Keratinocyte (primary cell): ENCODE measurements at regions not wholly inside any gene's neighbourhood (a gene's known extent, or its start where the extent isn't known, plus 50 kb on each side); places are given as distances from the start of the nearest gene placed in this dataset.
A peak's percentile ranks its signal among the peaks of the same experiment; 100 is the strongest.

Experiments used
- DNase-seq: peaks from one replicate; pipeline ENCODE4 v3.0.0-alpha.2; 2011; ENCODE audit warnings: low read depth, missing footprints, low spot score
- FAIRE-seq: peaks from 2 replicates; lab custom pipeline; 2011; peaks lifted over from hg19 to GRCh38; lab: Jason Lieb, UNC
- H2AFZ ChIP-seq: 2 replicates; pipeline ENCODE4 v1.6.0; 2012; ENCODE audit warnings: low read length, control low read depth, inconsistent platforms; ENCODE audit not compliant: control insufficient read depth
- H3K27ac ChIP-seq: 2 replicates; pipeline ENCODE4 v1.5.1; 2011; ENCODE audit warnings: low read length; ENCODE audit not compliant: control insufficient read depth, insufficient read depth
- H3K27me3 ChIP-seq: 3 replicates; pipeline ENCODE4 v1.6.0; 2011; ENCODE audit warnings: low read length; ENCODE audit not compliant: control insufficient read depth, insufficient read depth; ENCODE audit errors: extremely low read depth
- H3K36me3 ChIP-seq, 2 experiments: 2 replicates in 1 of 2; 3 replicates in 1 of 2; pipeline ENCODE4 v1.5.1; 2011; ENCODE audit warnings: low read length in 2 of 2, mild to moderate bottlenecking in 1 of 2; ENCODE audit not compliant: control insufficient read depth in 2 of 2, insufficient read depth in 2 of 2; ENCODE audit errors: extremely low read depth in 1 of 2
- H3K4me1 ChIP-seq: 3 replicates; pipeline ENCODE4 v1.5.1; 2011; ENCODE audit warnings: low read length; ENCODE audit not compliant: control insufficient read depth, insufficient read depth; ENCODE audit errors: extremely low read depth
- H3K4me2 ChIP-seq: 3 replicates; pipeline ENCODE4 v1.6.0; 2011; ENCODE audit warnings: low read depth, low read length; ENCODE audit not compliant: control insufficient read depth, insufficient read depth; ENCODE audit errors: extremely low read depth
- H3K4me3 ChIP-seq, 3 experiments: fragments of 200-600 bp in 1 of 3; sonication (generic) in 1 of 3; 2 replicates in 2 of 3; 3 replicates in 1 of 3; pipeline ENCODE4 v1.5.1; 2011 to 2016; ENCODE audit warnings: low read length in 3 of 3, mild to moderate bottlenecking in 3 of 3, control low read depth in 2 of 3, inconsistent platforms in 1 of 3, low read depth in 1 of 3, mixed read lengths in 1 of 3, mixed run types in 1 of 3, moderate library complexity in 1 of 3; ENCODE audit not compliant: control insufficient read depth in 2 of 3, insufficient read depth in 2 of 3; ENCODE audit errors: extremely low read depth in 1 of 3
- H3K79me2 ChIP-seq: 2 replicates; pipeline ENCODE4 v1.6.0; 2012; ENCODE audit warnings: low read length; ENCODE audit not compliant: control insufficient read depth, insufficient read depth
- H3K9ac ChIP-seq: 3 replicates; pipeline ENCODE4 v1.6.0; 2011; ENCODE audit warnings: low read length; ENCODE audit not compliant: control insufficient read depth, insufficient read depth; ENCODE audit errors: extremely low read depth
- H3K9me1 ChIP-seq: 3 replicates; pipeline ENCODE4 v1.6.0; 2011; ENCODE audit warnings: low read length; ENCODE audit not compliant: control insufficient read depth, insufficient read depth; ENCODE audit errors: extremely low read depth
- H3K9me3 ChIP-seq: 2 replicates; pipeline ENCODE4 v1.5.1; 2012; ENCODE audit warnings: low read depth, low read length; ENCODE audit not compliant: control insufficient read depth
- H4K20me1 ChIP-seq: 3 replicates; pipeline ENCODE4 v1.6.0; 2011; ENCODE audit warnings: low read length; ENCODE audit not compliant: control insufficient read depth, insufficient read depth; ENCODE audit errors: extremely low read depth
- EZH2 ChIP-seq: IDR thresholded peaks from one replicate; pipeline ENCODE4 v1.6.1; 2012; ENCODE audit warnings: inconsistent platforms, mild to moderate bottlenecking, low read length, moderate library complexity
- dilution Hi-C: fragments of 300-500 bp; cut with MboI; formaldehyde crosslinking; loops from one replicate; pipeline ENCODE4 v1.7.0; 2020; ENCODE audit warnings: low sequenced_read_pairs; ENCODE audit not compliant: extremely low pct_ligation_motif_present
- TF ChIP-seq, protein P1 (sequence below), 3 experiments: IDR thresholded peaks in 1 of 3; conservative IDR thresholded peaks in 1 of 3; optimal IDR thresholded peaks in 1 of 3; 2 replicates in 2 of 3; 3 replicates in 1 of 3; pipeline versions ENCODE3 to v1.5.1; 2011; ENCODE audit warnings: low read length in 3 of 3, mild to moderate bottlenecking in 3 of 3, moderate library complexity in 2 of 3, control low read depth in 1 of 3, inconsistent platforms in 1 of 3; ENCODE audit not compliant: insufficient read depth in 2 of 3; ENCODE audit errors: extremely low read depth in 1 of 3

- Histone ChIP-seq H3K9me3 (no peaks in the 10 kb centered on the region), H3K4me2 (peak overlapping the region; percentile 50), H3K4me3 (peak overlapping the region in 1 of 3 experiments; percentile 13), H2AFZ (peak overlapping the region; percentile 32), H3K9me1 (no peaks in the 10 kb centered on the region), H3K4me1 (peaks cover 21% of the 10 kb centered on the region), H4K20me1 (no peaks in the 10 kb centered on the region), H3K36me3 (no peaks in the 10 kb centered on the region), H3K27me3 (no peaks in the 10 kb centered on the region), H3K79me2 (no peaks in the 10 kb centered on the region), H3K27ac (peak overlapping the region; percentile 79), H3K9ac (peak overlapping the region; percentile 19)
- dilution Hi-C loops = no loop called here
- TF ChIP-seq, protein P1, sequence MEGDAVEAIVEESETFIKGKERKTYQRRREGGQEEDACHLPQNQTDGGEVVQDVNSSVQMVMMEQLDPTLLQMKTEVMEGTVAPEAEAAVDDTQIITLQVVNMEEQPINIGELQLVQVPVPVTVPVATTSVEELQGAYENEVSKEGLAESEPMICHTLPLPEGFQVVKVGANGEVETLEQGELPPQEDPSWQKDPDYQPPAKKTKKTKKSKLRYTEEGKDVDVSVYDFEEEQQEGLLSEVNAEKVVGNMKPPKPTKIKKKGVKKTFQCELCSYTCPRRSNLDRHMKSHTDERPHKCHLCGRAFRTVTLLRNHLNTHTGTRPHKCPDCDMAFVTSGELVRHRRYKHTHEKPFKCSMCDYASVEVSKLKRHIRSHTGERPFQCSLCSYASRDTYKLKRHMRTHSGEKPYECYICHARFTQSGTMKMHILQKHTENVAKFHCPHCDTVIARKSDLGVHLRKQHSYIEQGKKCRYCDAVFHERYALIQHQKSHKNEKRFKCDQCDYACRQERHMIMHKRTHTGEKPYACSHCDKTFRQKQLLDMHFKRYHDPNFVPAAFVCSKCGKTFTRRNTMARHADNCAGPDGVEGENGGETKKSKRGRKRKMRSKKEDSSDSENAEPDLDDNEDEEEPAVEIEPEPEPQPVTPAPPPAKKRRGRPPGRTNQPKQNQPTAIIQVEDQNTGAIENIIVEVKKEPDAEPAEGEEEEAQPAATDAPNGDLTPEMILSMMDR (optimal IDR thresholded peaks at IDR 0.05 in 1 of 3, IDR thresholded peaks at IDR 0.05 in 1 of 3, conservative IDR thresholded peaks at IDR 0.05 in 1 of 3; ENCODE audit: extremely low read depth in 1 of 3, insufficient read depth in 2 of 3, low read length in 3 of 3) = no peak
- no peak for TF ChIP-seq EZH2
- FAIRE-seq (peak; percentile 79), DNase-seq (no peak)
Observed at GRCh38 chr1:185636848-185637247, 97.3 kb upstream of the HMCN1 start.

DNA sequence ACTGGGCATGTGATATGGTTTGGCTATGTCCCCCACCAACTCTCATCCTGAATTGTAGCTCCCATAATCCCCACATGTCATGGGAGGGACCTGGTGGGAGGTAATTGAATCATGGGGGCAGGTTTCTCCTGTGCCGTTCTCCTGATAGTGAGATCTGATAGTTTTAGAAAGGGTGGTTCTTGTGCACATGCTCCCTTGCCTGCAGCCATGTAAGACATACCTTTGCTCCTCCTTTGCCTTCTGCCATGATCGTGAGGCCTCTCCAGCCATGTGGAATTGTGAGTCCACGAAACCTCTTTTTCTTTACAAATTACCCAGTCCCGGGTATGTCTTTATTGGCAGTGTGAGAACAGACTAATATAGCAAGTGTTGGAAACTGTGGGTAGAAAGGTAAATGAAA is 99.5 kb upstream of the HMCN1 start:
- Histone ChIP-seq H3K4me3 (no peak overlapping the region), H3K4me1 (peaks cover 21% of the 10 kb centered on the region), H4K20me1 (no peaks in the 10 kb centered on the region), H2AFZ (no peak overlapping the region), H3K27me3 (no peaks in the 10 kb centered on the region), H3K36me3 (no peaks in the 10 kb centered on the region), H3K9me3 (no peaks in the 10 kb centered on the region), H3K9me1 (no peaks in the 10 kb centered on the region), H3K9ac (no peak overlapping the region), H3K79me2 (no peaks in the 10 kb centered on the region), H3K4me2 (no peak overlapping the region), H3K27ac (no peak overlapping the region)
- dilution Hi-C loops = no loop called here
- DNase-seq (no peak), FAIRE-seq (no peak)
- no peak for TF ChIP-seq EZH2
- TF ChIP-seq, protein P1 (optimal IDR thresholded peaks at IDR 0.05 in 1 of 3, IDR thresholded peaks at IDR 0.05 in 1 of 3, conservative IDR thresholded peaks at IDR 0.05 in 1 of 3; ENCODE audit: extremely low read depth in 1 of 3, insufficient read depth in 2 of 3, low read length in 3 of 3) = no peak
